GM12878 (cell line): ENCODE measurements at regions not wholly inside any gene's neighbourhood (a gene's known extent, or its start where the extent isn't known, plus 50 kb on each side); places are given as distances from the start of the nearest gene placed in this dataset.

ENCODE experiments used
- ATAC-seq: fragments of 200-7000 bp; cut with Tn5 transposase; 3 replicates; pipeline ENCODE4 v1.9.1; 2020; ENCODE audit warnings: mild to moderate bottlenecking, moderate library complexity
- BruUV-seq: library from RNA; stranded (reverse); fragments of 400-500 nt; replicated peaks from 2 replicates; lab custom pipeline; 2021; lab: Mats Ljungman, UMichigan
- CTCF ChIA-PET: fragments of 300-600 bp; sonication (Branson Sonifier 250); formaldehyde crosslinking; extraction: SDS; loops from one replicate; lab custom pipeline; 2021; ENCODE audit warnings: inconsistent platforms; lab: Yijun Ruan, JAX
- POLR2A ChIA-PET: fragments of 350-600 bp; formaldehyde crosslinking; extraction: SDS; loops from one replicate; lab custom pipeline; 2021; ENCODE audit warnings: inconsistent platforms; lab: Charles Lee
- RAD21 ChIA-PET: fragments of 300-600 bp; sonication (Branson Sonifier 250); formaldehyde crosslinking; loops from one replicate; lab custom pipeline; 2023; ENCODE audit warnings: antibody characterized with exemption; ENCODE audit not compliant: unreplicated experiment; lab: Charles Lee
- SMC1A ChIA-PET: fragments of 300-600 bp; sonication (Branson Sonifier 250); formaldehyde crosslinking; loops from one replicate; lab custom pipeline; 2023; ENCODE audit not compliant: unreplicated experiment, uncharacterized antibody; lab: Charles Lee
- DNase-seq: peaks from one replicate; pipeline ENCODE4 v3.0.0-alpha.2; 2011; ENCODE audit warnings: low read depth, low spot score
- FAIRE-seq: peaks from 3 replicates; lab custom pipeline; 2011; peaks lifted over from hg19 to GRCh38; lab: Jason Lieb, UNC
- H2AFZ ChIP-seq: 2 replicates; pipeline ENCODE4 v1.6.0; 2011; ENCODE audit warnings: low read depth, low read length, control low read depth; ENCODE audit not compliant: control insufficient read depth
- H3K27ac ChIP-seq: 2 replicates; pipeline ENCODE4 v1.5.1; 2011; ENCODE audit warnings: control low read depth; ENCODE audit not compliant: control insufficient read depth, insufficient read depth
- H3K27me3 ChIP-seq, 2 experiments: replicated peaks in 1 of 2; 2 replicates each; pipeline versions ENCODE4 v1.6.0 to v1.6.1; 2011; ENCODE audit warnings: low read length in 1 of 2; ENCODE audit not compliant: control insufficient read depth in 2 of 2, insufficient read depth in 2 of 2
- H3K36me3 ChIP-seq, 2 experiments: 2 replicates each; pipeline ENCODE4 v1.5.1; 2011; ENCODE audit warnings: low read length in 1 of 2; ENCODE audit not compliant: control insufficient read depth in 2 of 2, insufficient read depth in 2 of 2
- H3K4me1 ChIP-seq: 2 replicates; pipeline ENCODE4 v1.6.1; 2011; ENCODE audit warnings: mild to moderate bottlenecking, low read length, moderate library complexity, mixed read lengths; ENCODE audit not compliant: control insufficient read depth, insufficient read depth
- H3K4me2 ChIP-seq: 2 replicates; pipeline ENCODE4 v1.6.0; 2011; ENCODE audit warnings: control low read depth; ENCODE audit not compliant: control insufficient read depth, insufficient read depth
- H3K4me3 ChIP-seq: fragments of 200-600 bp; sonication (generic); 2 replicates; pipeline ENCODE4 v1.5.1; 2016
- H3K79me2 ChIP-seq: 2 replicates; pipeline ENCODE4 v1.6.0; 2011; ENCODE audit warnings: low read length; ENCODE audit not compliant: control insufficient read depth, insufficient read depth
- H3K9ac ChIP-seq: 2 replicates; pipeline ENCODE4 v1.8.0; 2011; ENCODE audit warnings: low read length, control low read depth, mixed read lengths; ENCODE audit not compliant: control insufficient read depth, insufficient read depth
- H3K9me3 ChIP-seq: replicated peaks from 3 replicates; pipeline ENCODE4 v1.5.1; 2011; ENCODE audit warnings: mild to moderate bottlenecking, low read length; ENCODE audit not compliant: control insufficient read depth, insufficient read depth
- H4K20me1 ChIP-seq: 2 replicates; pipeline ENCODE4 v1.6.0; 2011; ENCODE audit not compliant: control insufficient read depth, insufficient read depth
- ATF7 ChIP-seq: fragments of 450-650 bp; IDR thresholded peaks from 2 replicates; pipeline ENCODE4 v1.6.1; 2016; ENCODE audit warnings: low read depth, mild to moderate bottlenecking
- EGR1 ChIP-seq, 2 experiments: IDR thresholded peaks; 1 replicate in 1 of 2; 2 replicates in 1 of 2; pipeline ENCODE4 v1.6.1; 2011 to 2012; ENCODE audit warnings: low read depth in 2 of 2, low read length in 2 of 2, borderline replicate concordance in 1 of 2, mild to moderate bottlenecking in 1 of 2, moderate library complexity in 1 of 2
- EP300 ChIP-seq, 2 experiments: fragments of 150-350 bp in 1 of 2; IDR thresholded peaks; 2 replicates each; pipeline ENCODE4 v1.6.1; 2011 to 2012; ENCODE audit warnings: low read depth in 2 of 2, low read length in 2 of 2, borderline replicate concordance in 1 of 2, improper control_type of control experiment in 1 of 2, inconsistent platforms in 1 of 2; ENCODE audit not compliant: control insufficient read depth in 1 of 2
- IKZF1 ChIP-seq: fragments of 450-650 bp; conservative IDR thresholded peaks from 2 replicates; pipeline ENCODE4 v1.6.1; 2017; ENCODE audit warnings: antibody characterized with exemption, mild to moderate bottlenecking
- IRF5 ChIP-seq: fragments of 450-650 bp; IDR thresholded peaks from 2 replicates; pipeline ENCODE4 v1.6.1; 2017; ENCODE audit warnings: borderline replicate concordance
- JUND ChIP-seq: IDR thresholded peaks from 2 replicates; pipeline ENCODE4 v1.6.1; 2012; ENCODE audit warnings: low read depth, mild to moderate bottlenecking, low read length, improper control_type of control experiment, moderate library complexity
- LARP7 ChIP-seq: fragments of 450-650 bp; IDR thresholded peaks from 2 replicates; pipeline ENCODE4 v1.6.1; 2017; ENCODE audit warnings: mild to moderate bottlenecking
- MXI1 ChIP-seq: fragments of 150-350 bp; IDR thresholded peaks from 2 replicates; pipeline ENCODE4 v1.6.1; 2011; ENCODE audit warnings: low read depth, mild to moderate bottlenecking, inconsistent platforms, low read length, improper control_type of control experiment
- SMAD5 ChIP-seq: IDR thresholded peaks from 2 replicates; pipeline ENCODE4 v1.6.1; 2016; ENCODE audit warnings: antibody characterized with exemption, low read depth
- ZBTB11 ChIP-seq: fragments of 450-650 bp; formaldehyde crosslinking; IDR thresholded peaks from 2 replicates; pipeline ENCODE4 v1.5.0; 2022; ENCODE audit warnings: mild to moderate bottlenecking, missing genetic modification characterization
- ZNF384 ChIP-seq: IDR thresholded peaks from 2 replicates; pipeline ENCODE4 v1.6.1; 2012; ENCODE audit warnings: low read depth, mild to moderate bottlenecking, low read length, improper control_type of control experiment, borderline replicate concordance
- WGBS: methylation state at CpG from one replicate; pipeline ENCODE4 v1.1.6; 2016; ENCODE audit warnings: low lambda C conversion rate; ENCODE audit not compliant: insufficient replicate concordance, insufficient coverage; ENCODE audit errors: missing lambda C conversion rate; 5-methylcytosine and 5-hydroxymethylcytosine counted together
- in situ Hi-C: fragments of 300-500 bp; cut with MboI; formaldehyde crosslinking; loops from 9 replicates; pipeline ENCODE4 v1.14.3; 2018; ENCODE audit warnings: mixed read lengths
- intact Hi-C: fragments of 100-400 bp; cut with micrococcal nuclease; formaldehyde crosslinking; loops from one replicate; pipeline ENCODE4 v1.14.2; 2022; ENCODE audit not compliant: unreplicated experiment

GRCh38 chr15:69891070-69891536 is 206.6 kb downstream of the TLE3 start:
- no peak for FAIRE-seq
- ChIA-PET CTCF (no interaction called here), POLR2A (interaction anchor here (0.6 kb wide), 1 partner anchor 1747 kb away, joined by 3 read pairs; no protein-coding TSS in a partner anchor), SMC1A (interaction anchor here (1.0 kb wide), 1 partner anchor 12 kb away, joined by 4 read pairs; no protein-coding TSS in a partner anchor), RAD21 (no interaction called here)
- TF ChIP-seq EP300 (IDR thresholded peaks at IDR 0.05; ENCODE audit: borderline replicate concordance in 1 of 2, control insufficient read depth in 1 of 2, low read depth in 2 of 2, low read length in 2 of 2) (no peak), JUND (no peak)
- H3K27ac ChIP-seq, result no peak overlapping the region
- H3K4me1 ChIP-seq, result no peaks in the 10 kb centered on the region
- ATAC-seq, result no peak
- intact Hi-C loops, result no loop called here
- H3K4me3 ChIP-seq, result no peak overlapping the region
- 29% methylated on average over 5 of the region's 5 CpGs for WGBS
- no peak overlapping the region for H3K4me2 ChIP-seq
- no peaks in the 10 kb centered on the region for H3K36me3 ChIP-seq
- H3K27me3 ChIP-seq, result peaks cover 0 to 8% of the 10 kb centered on the region in 2 experiments; a peak in 2 of 4 replicates
- no peaks in the 10 kb centered on the region for H4K20me1 ChIP-seq
- in situ Hi-C loops, result no loop called here
- H3K79me2 ChIP-seq, result no peaks in the 10 kb centered on the region
- DNase-seq, result no peak
- no peak overlapping the region for H2AFZ ChIP-seq
- no peak overlapping the region for H3K9ac ChIP-seq
- peaks cover 2% of the 10 kb centered on the region; the same call in 1 of the 3 replicates for H3K9me3 ChIP-seq
- BruUV-seq, result no TSS peak

GRCh38 chr15:69891606-69892005 is 206.1 kb downstream of the TLE3 start:
- BruUV-seq, result no TSS peak
- in situ Hi-C loops (no loop called here), intact Hi-C loops (no loop called here)
- H3K79me2 ChIP-seq, result no peaks in the 10 kb centered on the region
- ChIA-PET SMC1A (no interaction called here), POLR2A (interaction anchor here (0.6 kb wide), 1 partner anchor 1746 kb away, joined by 3 read pairs; no protein-coding TSS in a partner anchor), CTCF (no interaction called here), RAD21 (no interaction called here)
- H3K9me3 ChIP-seq, result peaks cover 2% of the 10 kb centered on the region; the same call in 1 of the 3 replicates
- no peak overlapping the region for H3K9ac ChIP-seq
- 40% methylated on average over 7 of the region's 7 CpGs for WGBS
- no peaks in the 10 kb centered on the region for H4K20me1 ChIP-seq
- no peaks in the 10 kb centered on the region for H3K4me1 ChIP-seq
- H3K4me2 ChIP-seq, result no peak overlapping the region
- no peak for FAIRE-seq
- no peak for ATAC-seq
- H2AFZ ChIP-seq, result no peak overlapping the region
- H3K27ac ChIP-seq, result no peak overlapping the region
- H3K4me3 ChIP-seq, result no peak overlapping the region
- peaks cover 0 to 8% of the 10 kb centered on the region in 2 experiments; a peak in 2 of 4 replicates for H3K27me3 ChIP-seq
- no peaks in the 10 kb centered on the region for H3K36me3 ChIP-seq
- DNase-seq, result no peak
- TF ChIP-seq SMAD5 (no peak), IKZF1 (no peak), MXI1 (no peak), ZBTB11 (CRISPR knock-in tag) (no peak), ZNF384 (no peak), EGR1 (IDR thresholded peaks at IDR 0.05; ENCODE audit: borderline replicate concordance in 1 of 2, low read depth in 2 of 2, low read length in 2 of 2) (no peak), LARP7 (no peak), ATF7 (no peak), IRF5 (no peak)
